Astrocyte of the cerebellum (primary cell): ENCODE measurements at regions not wholly inside any gene's neighbourhood (a gene's known extent, or its start where the extent isn't known, plus 50 kb on each side); places are given as distances from the start of the nearest gene placed in this dataset.
"Not testable (repeated sequence)": the region's sequence is repeated elsewhere in the genome, so short reads cannot be mapped to it uniquely, and the experiment has no call there.

Source experiments
- DNase-seq: peaks from one replicate; pipeline ENCODE4 v3.0.0-alpha.2; 2011; ENCODE audit warnings: low read depth
- H3K4me3 ChIP-seq: 2 replicates; pipeline ENCODE4 v1.5.1; 2011; ENCODE audit warnings: mild to moderate bottlenecking, low read depth, low read length, moderate library complexity
- in situ Hi-C: cut with HindIII; loops from 2 replicates; pipeline ENCODE4 v1.10.0; 2017; ENCODE audit warnings: low sequenced_read_pairs
- TF ChIP-seq, protein P1 (sequence below): IDR thresholded peaks from 2 replicates; pipeline ENCODE4 v1.5.1; 2012; ENCODE audit warnings: low read length, low read depth, moderate library complexity, mild to moderate bottlenecking; ENCODE audit errors: missing control alignments

GRCh38 chr13:78061806-78062205 lies 143.2 kb upstream of the EDNRB start:
- TF ChIP-seq, protein P1, sequence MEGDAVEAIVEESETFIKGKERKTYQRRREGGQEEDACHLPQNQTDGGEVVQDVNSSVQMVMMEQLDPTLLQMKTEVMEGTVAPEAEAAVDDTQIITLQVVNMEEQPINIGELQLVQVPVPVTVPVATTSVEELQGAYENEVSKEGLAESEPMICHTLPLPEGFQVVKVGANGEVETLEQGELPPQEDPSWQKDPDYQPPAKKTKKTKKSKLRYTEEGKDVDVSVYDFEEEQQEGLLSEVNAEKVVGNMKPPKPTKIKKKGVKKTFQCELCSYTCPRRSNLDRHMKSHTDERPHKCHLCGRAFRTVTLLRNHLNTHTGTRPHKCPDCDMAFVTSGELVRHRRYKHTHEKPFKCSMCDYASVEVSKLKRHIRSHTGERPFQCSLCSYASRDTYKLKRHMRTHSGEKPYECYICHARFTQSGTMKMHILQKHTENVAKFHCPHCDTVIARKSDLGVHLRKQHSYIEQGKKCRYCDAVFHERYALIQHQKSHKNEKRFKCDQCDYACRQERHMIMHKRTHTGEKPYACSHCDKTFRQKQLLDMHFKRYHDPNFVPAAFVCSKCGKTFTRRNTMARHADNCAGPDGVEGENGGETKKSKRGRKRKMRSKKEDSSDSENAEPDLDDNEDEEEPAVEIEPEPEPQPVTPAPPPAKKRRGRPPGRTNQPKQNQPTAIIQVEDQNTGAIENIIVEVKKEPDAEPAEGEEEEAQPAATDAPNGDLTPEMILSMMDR, result no peak
- H3K4me3 ChIP-seq, result no peak overlapping the region
- DNase-seq, result no peak
- in situ Hi-C loops, result no loop called here

DNA sequence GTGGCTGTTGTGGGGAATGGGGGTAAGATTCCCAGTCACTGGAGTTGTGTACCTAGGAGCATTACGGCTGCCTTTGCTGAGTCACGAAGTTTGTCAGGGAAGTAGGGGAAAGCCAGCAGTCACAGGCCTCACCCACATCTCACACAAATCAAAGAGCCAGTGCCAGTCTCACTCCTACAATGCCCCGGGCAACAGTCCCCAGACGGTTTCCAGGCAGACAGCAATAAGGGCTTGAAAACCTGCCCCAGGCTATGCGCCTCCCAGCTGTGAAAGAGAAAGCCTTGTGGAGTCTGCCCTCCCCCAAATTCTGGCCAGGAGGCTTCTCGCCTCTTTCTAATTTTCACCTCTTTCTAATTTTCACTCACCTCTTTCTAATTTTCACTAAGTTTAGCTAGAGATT lies 142.3 kb upstream of the EDNRB start:
- TF ChIP-seq, protein P1, result no peak
- in situ Hi-C loops, result no loop called here
- no peak for DNase-seq
- no peak overlapping the region for H3K4me3 ChIP-seq

- in situ Hi-C loops, H3K4me3 ChIP-seq, DNase-seq: not testable (repeated sequence)
Observed at GRCh38 chr13:78056865-78057264, 138.2 kb upstream of the EDNRB start.

- H3K4me3 ChIP-seq, result no peak overlapping the region
- in situ Hi-C loops, result no loop called here
- DNase-seq, result peak; percentile 5
- TF ChIP-seq, protein P1, result no peak
Observed at GRCh38 chr13:78054157-78054556, 135.5 kb upstream of the EDNRB start.

- no peak overlapping the region for H3K4me3 ChIP-seq
- in situ Hi-C loops, result loop anchor here (5.0 kb wide), 1 partner anchor 55 kb away; no protein-coding TSS in a partner anchor
- DNase-seq, result no peak
- TF ChIP-seq, protein P1, result no peak
Observed at GRCh38 chr13:78047151-78047550, 128.5 kb upstream of the EDNRB start.

GRCh38 chr13:78046331-78046730 lies 127.7 kb upstream of the EDNRB start:
- in situ Hi-C loops, result loop anchor here (5.0 kb wide), 1 partner anchor 54 kb away; no protein-coding TSS in a partner anchor
- TF ChIP-seq, protein P1, result no peak
- DNase-seq, result no peak
- H3K4me3 ChIP-seq, result no peak overlapping the region

- TF ChIP-seq, protein P1, result no peak
- in situ Hi-C loops, result loop anchor here (5.0 kb wide), 1 partner anchor 54 kb away; no protein-coding TSS in a partner anchor
Observed at GRCh38 chr13:78045916-78046315, 127.3 kb upstream of the EDNRB start.

GRCh38 chr13:78041366-78041765 lies 122.7 kb upstream of the EDNRB start:
- DNase-seq, H3K4me3 ChIP-seq, in situ Hi-C loops: not testable (repeated sequence)

More at GRCh38 chr13:78045916-78046315, 127.3 kb upstream of the EDNRB start:
- H3K4me3 ChIP-seq, result no peak overlapping the region
- no peak for DNase-seq
